Natural killer cell (primary cell): ENCODE measurements at regions not wholly inside any gene's neighbourhood (a gene's known extent, or its start where the extent isn't known, plus 50 kb on each side); places are given as distances from the start of the nearest gene placed in this dataset.

ENCODE experiments used
- ATAC-seq, 3 donors: fragments of 150-1000 bp in 2 of 3; fragments of 200-7000 bp in 1 of 3; cut with Tn5 transposase; 1 replicate in 1 of 3; 2 replicates in 2 of 3; pipeline ENCODE4 v1.10.0; 2021; ENCODE audit warnings: mild to moderate bottlenecking in 2 of 3, moderate library complexity in 2 of 3
- DNase-seq, 2 donors: peaks; one replicate each; pipeline versions ENCODE4 v3.0.0 to v3.0.0-alpha.2; 2013 to 2021; ENCODE audit warnings: mixed read lengths in 1 of 2
- H3K27ac ChIP-seq: one replicate; pipeline ENCODE4 v1.5.1; 2013; ENCODE audit warnings: mild to moderate bottlenecking, low read length
- H3K27me3 ChIP-seq: one replicate; pipeline ENCODE4 v1.6.1; 2013; ENCODE audit warnings: low read length; ENCODE audit not compliant: control insufficient read depth, insufficient read depth
- H3K36me3 ChIP-seq: one replicate; pipeline ENCODE4 v1.6.1; 2013; ENCODE audit warnings: low read length; ENCODE audit not compliant: control insufficient read depth, insufficient read depth
- H3K4me1 ChIP-seq: one replicate; pipeline ENCODE4 v1.6.1; 2013; ENCODE audit warnings: low read length; ENCODE audit not compliant: control insufficient read depth, insufficient read depth
- H3K4me3 ChIP-seq: one replicate; pipeline ENCODE4 v1.5.1; 2013; ENCODE audit warnings: low read length
- H3K9me3 ChIP-seq: one replicate; pipeline ENCODE4 v1.6.1; 2013; ENCODE audit warnings: low read length; ENCODE audit not compliant: control insufficient read depth, insufficient read depth
- H3K27ac Mint-ChIP-seq, 2 donors: one replicate each; pipeline ENCODE4 v1.8.0; 2022; ENCODE audit warnings: mild to moderate bottlenecking in 2 of 2, mixed read lengths in 2 of 2, moderate library complexity in 1 of 2
- H3K27me3 Mint-ChIP-seq, 2 donors: one replicate each; pipeline ENCODE4 v1.8.0; 2022; ENCODE audit warnings: low read depth in 2 of 2, mixed read lengths in 2 of 2
- H3K36me3 Mint-ChIP-seq: one replicate; pipeline ENCODE4 v1.8.0; 2022; ENCODE audit warnings: mixed read lengths
- H3K4me1 Mint-ChIP-seq, 2 donors: one replicate each; pipeline ENCODE4 v1.8.0; 2022; ENCODE audit warnings: mixed read lengths in 2 of 2
- H3K4me3 Mint-ChIP-seq: one replicate; pipeline ENCODE4 v1.8.0; 2022; ENCODE audit warnings: mild to moderate bottlenecking, moderate library complexity, mixed read lengths
- H3K9me3 Mint-ChIP-seq, 2 donors: one replicate each; pipeline ENCODE4 v1.8.0; 2022; ENCODE audit warnings: mixed read lengths in 2 of 2
- WGBS: methylation state at CpG from one replicate; pipeline ENCODE4 v1.1.7; 2013; ENCODE audit warnings: missing lambda C conversion rate; ENCODE audit not compliant: insufficient coverage; 5-methylcytosine and 5-hydroxymethylcytosine counted together
- intact Hi-C: fragments of 100-400 bp; cut with micrococcal nuclease; formaldehyde crosslinking; loops from one replicate; pipeline ENCODE4 v1.14.2; 2022
- TF ChIP-seq, protein P1 (sequence below): fragments of 200-600 bp; IDR thresholded peaks from one replicate; pipeline ENCODE4 v1.8.0; 2022; ENCODE audit warnings: antibody characterized with exemption

- Histone ChIP-seq H3K9me3 (no peaks in the 10 kb centered on the region), H3K36me3 (no peaks in the 10 kb centered on the region), H3K4me1 (no peaks in the 10 kb centered on the region), H3K4me3 (no peak overlapping the region), H3K27me3 (no peaks in the 10 kb centered on the region), H3K27ac (no peak overlapping the region)
- Mint-ChIP-seq H3K36me3 (no peaks in the 10 kb centered on the region), H3K4me3 (no peak overlapping the region), H3K27me3 (no peaks in the 10 kb centered on the region), H3K9me3 (peaks cover 3 to 6% of the 10 kb centered on the region in 2 donors), H3K4me1 (no peaks in the 10 kb centered on the region), H3K27ac (no peak overlapping the region)
- no peak for DNase-seq
- TF ChIP-seq, protein P1, sequence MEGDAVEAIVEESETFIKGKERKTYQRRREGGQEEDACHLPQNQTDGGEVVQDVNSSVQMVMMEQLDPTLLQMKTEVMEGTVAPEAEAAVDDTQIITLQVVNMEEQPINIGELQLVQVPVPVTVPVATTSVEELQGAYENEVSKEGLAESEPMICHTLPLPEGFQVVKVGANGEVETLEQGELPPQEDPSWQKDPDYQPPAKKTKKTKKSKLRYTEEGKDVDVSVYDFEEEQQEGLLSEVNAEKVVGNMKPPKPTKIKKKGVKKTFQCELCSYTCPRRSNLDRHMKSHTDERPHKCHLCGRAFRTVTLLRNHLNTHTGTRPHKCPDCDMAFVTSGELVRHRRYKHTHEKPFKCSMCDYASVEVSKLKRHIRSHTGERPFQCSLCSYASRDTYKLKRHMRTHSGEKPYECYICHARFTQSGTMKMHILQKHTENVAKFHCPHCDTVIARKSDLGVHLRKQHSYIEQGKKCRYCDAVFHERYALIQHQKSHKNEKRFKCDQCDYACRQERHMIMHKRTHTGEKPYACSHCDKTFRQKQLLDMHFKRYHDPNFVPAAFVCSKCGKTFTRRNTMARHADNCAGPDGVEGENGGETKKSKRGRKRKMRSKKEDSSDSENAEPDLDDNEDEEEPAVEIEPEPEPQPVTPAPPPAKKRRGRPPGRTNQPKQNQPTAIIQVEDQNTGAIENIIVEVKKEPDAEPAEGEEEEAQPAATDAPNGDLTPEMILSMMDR = no peak
- WGBS = no CpG with 5 or more reads among the region's 1 CpG
- intact Hi-C loops = no loop called here
- no peak for ATAC-seq
These were observed 171.1 kb upstream of the SLC7A11 start for GRCh38 chr4:138413273-138413672.

DNA sequence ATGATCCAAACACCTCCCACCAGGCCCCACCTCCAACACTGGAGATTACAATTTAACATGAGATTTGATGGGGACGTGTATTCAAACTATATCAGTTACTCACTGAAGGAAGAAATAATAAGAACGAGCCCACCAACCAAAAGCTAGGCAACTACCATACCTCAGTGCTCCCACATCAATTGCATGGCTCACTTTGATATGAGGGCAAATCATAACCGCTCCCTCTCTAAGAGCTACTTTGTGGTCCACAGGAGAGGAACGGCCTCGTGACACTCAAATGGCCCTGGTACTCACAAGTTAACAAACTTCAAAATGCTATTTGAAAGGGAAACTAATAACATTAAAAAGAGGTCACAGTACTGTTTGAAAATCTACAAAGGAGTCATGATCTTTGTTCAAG lies 170.7 kb upstream of the SLC7A11 start:
- no peaks in the 10 kb centered on the region for H3K4me1 ChIP-seq
- H3K36me3 ChIP-seq = no peaks in the 10 kb centered on the region
- no peak for DNase-seq
- no peak overlapping the region for H3K27ac Mint-ChIP-seq
- H3K27me3 Mint-ChIP-seq = no peaks in the 10 kb centered on the region
- no peaks in the 10 kb centered on the region for H3K27me3 ChIP-seq
- H3K4me3 ChIP-seq = no peak overlapping the region
- WGBS = 89% methylated on average over 4 of the region's 5 CpGs
- no peak for ATAC-seq
- no peaks in the 10 kb centered on the region for H3K4me1 Mint-ChIP-seq
- no peaks in the 10 kb centered on the region for H3K36me3 Mint-ChIP-seq
- intact Hi-C loops = no loop called here
- TF ChIP-seq, protein P1 = no peak
- H3K9me3 ChIP-seq = no peaks in the 10 kb centered on the region
- no peak overlapping the region for H3K27ac ChIP-seq
- H3K4me3 Mint-ChIP-seq = no peak overlapping the region
- H3K9me3 Mint-ChIP-seq = peaks cover 3 to 6% of the 10 kb centered on the region in 2 donors

DNA sequence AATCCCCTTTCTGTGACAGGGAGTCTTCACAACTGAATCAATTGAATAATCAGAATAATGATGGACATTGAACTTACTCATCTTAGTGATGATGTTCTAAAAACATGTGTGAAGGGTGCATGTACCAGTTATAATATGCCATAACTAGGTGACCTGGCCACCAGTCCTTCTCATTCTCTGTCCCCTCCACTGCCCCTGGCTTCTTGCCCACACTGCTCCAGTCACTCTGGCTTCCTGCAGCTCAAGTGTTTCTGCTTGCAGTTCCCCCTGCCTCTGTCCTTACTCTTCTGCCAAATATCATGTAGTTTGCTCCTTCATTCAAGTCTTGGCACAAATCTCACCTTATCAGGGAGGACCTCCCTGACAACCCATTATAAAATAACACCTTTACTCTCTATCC lies 168.1 kb upstream of the SLC7A11 start:
- no peak overlapping the region for H3K4me3 ChIP-seq
- H3K9me3 ChIP-seq = no peaks in the 10 kb centered on the region
- DNase-seq = no peak

GRCh38 chr4:138409670-138410069 lies 167.5 kb upstream of the SLC7A11 start:
- Histone ChIP-seq H3K27ac (no peak overlapping the region), H3K9me3 (no peaks in the 10 kb centered on the region), H3K4me1 (peaks cover 3% of the 10 kb centered on the region), H3K27me3 (no peaks in the 10 kb centered on the region), H3K36me3 (no peaks in the 10 kb centered on the region), H3K4me3 (no peak overlapping the region)
- DNase-seq (no peak), ATAC-seq (no peak)
- no peaks in the 10 kb centered on the region for H3K27me3 Mint-ChIP-seq
- intact Hi-C loops = no loop called here
- H3K27ac Mint-ChIP-seq = no peak overlapping the region
- H3K9me3 Mint-ChIP-seq = peaks cover 0 to 3% of the 10 kb centered on the region in 2 donors
- 84% methylated on average over 3 of the region's 3 CpGs for WGBS
- H3K4me3 Mint-ChIP-seq = no peak overlapping the region
- no peaks in the 10 kb centered on the region for H3K4me1 Mint-ChIP-seq
- TF ChIP-seq, protein P1 = no peak
- H3K36me3 Mint-ChIP-seq = no peaks in the 10 kb centered on the region

More for the DNA sequence above, 168.1 kb upstream of the SLC7A11 start:
- intact Hi-C loops = no loop called here
- no peaks in the 10 kb centered on the region for H3K27me3 Mint-ChIP-seq
- no peak overlapping the region for H3K27ac Mint-ChIP-seq
- H3K36me3 Mint-ChIP-seq = no peaks in the 10 kb centered on the region
- peaks cover 3% of the 10 kb centered on the region for H3K4me1 ChIP-seq
- no peaks in the 10 kb centered on the region for H3K4me1 Mint-ChIP-seq
- H3K36me3 ChIP-seq = no peaks in the 10 kb centered on the region
- peaks cover 0 to 3% of the 10 kb centered on the region in 2 donors for H3K9me3 Mint-ChIP-seq
- H3K27ac ChIP-seq = no peak overlapping the region
- ATAC-seq = no peak
- no peak overlapping the region for H3K4me3 Mint-ChIP-seq
- H3K27me3 ChIP-seq = no peaks in the 10 kb centered on the region
- TF ChIP-seq, protein P1 = no peak
